T-cell (primary cell): ENCODE measurements at regions not wholly inside any gene's neighbourhood (a gene's known extent, or its start where the extent isn't known, plus 50 kb on each side); places are given as distances from the start of the nearest gene placed in this dataset.

ENCODE experiments used
- ATAC-seq, 4 experiments: fragments of 200-7000 bp in 3 of 4; fragments of 150-1000 bp in 1 of 4; cut with Tn5 transposase; replicated peaks in 1 of 4; 1 replicate in 3 of 4; 2 replicates in 1 of 4; pipeline ENCODE4 v1.10.0; 2021; ENCODE audit warnings: moderate library complexity in 3 of 4, mild to moderate bottlenecking in 2 of 4, moderate number of reproducible peaks in 1 of 4
- CTCF ChIA-PET, 2 donors: fragments of 300-600 bp; sonication (Branson Sonifier 250); formaldehyde crosslinking; loops; one replicate each; lab custom pipeline; 2022; ENCODE audit warnings: antibody characterized with exemption in 2 of 2; lab: Charles Lee
- POLR2A ChIA-PET, 2 donors: fragments of 300-600 bp; sonication (Branson Sonifier 250); formaldehyde crosslinking; loops; one replicate each; lab custom pipeline; 2022; ENCODE audit warnings: antibody characterized with exemption in 2 of 2; lab: Charles Lee
- DNase-seq, 35 experiments: peaks; one replicate each; pipeline versions ENCODE4 v3.0.0 to v3.0.0-alpha.2; 2013 to 2023
- H3K27ac ChIP-seq: one replicate; pipeline ENCODE4 v1.5.1; 2013; ENCODE audit warnings: low read length
- H3K27me3 ChIP-seq, 2 experiments: replicated peaks in 1 of 2; 1 replicate in 1 of 2; 2 replicates in 1 of 2; pipeline versions ENCODE4 v1.6.1 to v1.7.0; 2013; ENCODE audit warnings: low read length in 1 of 2, mixed read lengths in 1 of 2; ENCODE audit not compliant: control insufficient read depth in 2 of 2, insufficient read depth in 2 of 2; ENCODE audit errors: extremely low read depth in 1 of 2
- H3K36me3 ChIP-seq, 2 donors: 1 replicate in 1 of 2; 2 replicates in 1 of 2; pipeline versions ENCODE4 v1.6.1 to v1.7.0; 2013; ENCODE audit warnings: low read length in 1 of 2; ENCODE audit not compliant: control insufficient read depth in 2 of 2, insufficient read depth in 1 of 2; ENCODE audit errors: extremely low read depth in 1 of 2
- H3K4me1 ChIP-seq, 2 experiments: 1 replicate in 1 of 2; 2 replicates in 1 of 2; pipeline versions ENCODE4 v1.6.1 to v1.7.0; 2013; ENCODE audit warnings: low read length in 2 of 2, mixed read lengths in 1 of 2; ENCODE audit not compliant: insufficient read depth in 2 of 2, control insufficient read depth in 1 of 2; ENCODE audit errors: extremely low read depth in 1 of 2
- H3K4me3 ChIP-seq, 2 donors: 1 replicate in 1 of 2; 2 replicates in 1 of 2; pipeline versions ENCODE4 v1.5.1 to v1.7.0; 2013; ENCODE audit warnings: mild to moderate bottlenecking in 2 of 2, low read length in 1 of 2, moderate library complexity in 1 of 2; ENCODE audit not compliant: control insufficient read depth in 1 of 2; ENCODE audit errors: extremely low read depth in 1 of 2
- H3K9me3 ChIP-seq: 2 replicates; pipeline ENCODE4 v1.7.0; 2013
- H3K27ac Mint-ChIP-seq, 2 donors: one replicate each; pipeline ENCODE4 v1.8.0; 2020 to 2021; ENCODE audit warnings: mild to moderate bottlenecking in 2 of 2, mixed read lengths in 2 of 2
- H3K27me3 Mint-ChIP-seq, 2 donors: one replicate each; pipeline ENCODE4 v1.8.0; 2021 to 2022; ENCODE audit warnings: mixed read lengths in 2 of 2
- H3K36me3 Mint-ChIP-seq: one replicate; pipeline ENCODE4 v1.8.0; 2021; ENCODE audit warnings: mixed read lengths
- H3K4me1 Mint-ChIP-seq, 3 donors: one replicate each; pipeline ENCODE4 v1.8.0; 2020 to 2022; ENCODE audit warnings: mixed read lengths in 3 of 3, mild to moderate bottlenecking in 1 of 3
- H3K4me3 Mint-ChIP-seq, 3 donors: one replicate each; pipeline ENCODE4 v1.8.0; 2020 to 2022; ENCODE audit warnings: mild to moderate bottlenecking in 3 of 3, mixed read lengths in 3 of 3, moderate library complexity in 3 of 3
- H3K9me3 Mint-ChIP-seq, 3 donors: one replicate each; pipeline ENCODE4 v1.8.0; 2020 to 2022; ENCODE audit warnings: mixed read lengths in 3 of 3
- WGBS: methylation state at CpG from one replicate; pipeline ENCODE4 v1.1.5; 2013; ENCODE audit warnings: missing lambda C conversion rate; ENCODE audit not compliant: insufficient coverage; 5-methylcytosine and 5-hydroxymethylcytosine counted together

DNA sequence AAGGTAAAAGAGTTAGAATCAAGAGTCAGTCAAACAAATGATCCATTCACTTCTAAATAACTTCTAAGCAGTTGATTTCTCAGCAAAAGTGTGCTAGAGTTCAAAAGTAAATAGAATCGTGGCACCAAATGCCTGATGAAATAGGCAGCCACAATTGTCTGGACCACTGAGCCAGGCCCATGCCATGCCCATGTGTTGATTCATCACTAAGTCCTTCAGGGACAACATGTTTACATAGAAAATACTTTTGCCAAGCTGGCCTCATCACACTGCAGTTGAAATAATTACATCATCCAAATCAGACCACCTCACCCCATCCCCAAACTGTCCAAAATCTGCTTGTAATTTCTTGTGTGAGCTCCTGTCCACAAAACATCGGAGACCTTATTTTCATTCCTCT, 216.3 kb downstream of the IGSF11 start:
- CTCF ChIA-PET = interaction anchor here in 1 of 2 donors (0.6 to 1.1 kb wide), 3 partner anchors 9 to 76 kb away, joined by 3 read pairs; no protein-coding TSS in a partner anchor

GRCh38 chr3:118823626-118824025, 211.0 kb downstream of the IGSF11 start:
- Histone ChIP-seq H3K4me1 (no peaks in the 10 kb centered on the region), H3K36me3 (no peaks in the 10 kb centered on the region), H3K27me3 (peaks cover 0 to 5% of the 10 kb centered on the region in 2 experiments), H3K4me3 (no peak overlapping the region), H3K9me3 (no peaks in the 10 kb centered on the region), H3K27ac (no peak overlapping the region)
- ChIA-PET POLR2A (no interaction called here), CTCF (no interaction called here)
- peaks cover 10 to 19% of the 10 kb centered on the region in 2 donors for H3K27me3 Mint-ChIP-seq
- H3K36me3 Mint-ChIP-seq = no peaks in the 10 kb centered on the region
- 14% methylated on average over 1 of the region's 2 CpGs for WGBS
- no peaks in the 10 kb centered on the region for H3K9me3 Mint-ChIP-seq
- no peak overlapping the region for H3K4me3 Mint-ChIP-seq
- H3K27ac Mint-ChIP-seq = no peak overlapping the region
- DNase-seq (no peak), ATAC-seq (no peak)
- H3K4me1 Mint-ChIP-seq = no peaks in the 10 kb centered on the region

More for the DNA sequence above, 216.3 kb downstream of the IGSF11 start:
- DNase-seq (no peak), ATAC-seq (no peak)
- no peaks in the 10 kb centered on the region for H3K9me3 Mint-ChIP-seq
- Histone ChIP-seq H3K9me3 (no peaks in the 10 kb centered on the region), H3K4me1 (no peaks in the 10 kb centered on the region), H3K27me3 (no peaks in the 10 kb centered on the region), H3K4me3 (no peak overlapping the region), H3K27ac (no peak overlapping the region), H3K36me3 (no peaks in the 10 kb centered on the region)
- POLR2A ChIA-PET = no interaction called here
- peaks cover 10 to 16% of the 10 kb centered on the region in 2 donors for H3K27me3 Mint-ChIP-seq
- peaks cover 0 to 3% (median 2%) of the 10 kb centered on the region in 3 donors for H3K4me1 Mint-ChIP-seq
- no peaks in the 10 kb centered on the region for H3K36me3 Mint-ChIP-seq
- 92% methylated on average over 1 of the region's 2 CpGs for WGBS
- H3K27ac Mint-ChIP-seq = no peak overlapping the region
- no peak overlapping the region for H3K4me3 Mint-ChIP-seq

- Mint-ChIP-seq H3K36me3 (no peaks in the 10 kb centered on the region), H3K27ac (no peak overlapping the region), H3K9me3 (no peaks in the 10 kb centered on the region), H3K4me3 (no peak overlapping the region), H3K4me1 (no peaks in the 10 kb centered on the region), H3K27me3 (peaks cover 10 to 22% of the 10 kb centered on the region in 2 donors)
- H3K9me3 ChIP-seq = no peaks in the 10 kb centered on the region
- H3K27ac ChIP-seq = no peak overlapping the region
- ChIA-PET CTCF (interaction anchor here in 1 of 2 donors (0.6 to 1.4 kb wide), 2 partner anchors 11 to 981 kb away, joined by 3 read pairs; no protein-coding TSS in a partner anchor), POLR2A (no interaction called here)
- no CpG with 5 or more reads among the region's 3 CpGs for WGBS
- ATAC-seq (no peak), DNase-seq (no peak)
- no peaks in the 10 kb centered on the region for H3K4me1 ChIP-seq
- peaks cover 0 to 5% of the 10 kb centered on the region in 2 experiments for H3K27me3 ChIP-seq
- H3K4me3 ChIP-seq = no peak overlapping the region
- no peaks in the 10 kb centered on the region for H3K36me3 ChIP-seq
Observed at GRCh38 chr3:118827446-118827845, 207.2 kb downstream of the IGSF11 start.

GRCh38 chr3:118828351-118828750, 206.3 kb downstream of the IGSF11 start:
- H3K9me3 Mint-ChIP-seq = no peaks in the 10 kb centered on the region
- 75% methylated on average over 3 of the region's 4 CpGs for whole genome bisulfite sequencing
- POLR2A ChIA-PET = no interaction called here

GRCh38 chr3:118833075-118833474, 201.6 kb downstream of the IGSF11 start:
- ATAC-seq (no peak), DNase-seq (no peak)
- POLR2A ChIA-PET = no interaction called here
- H3K4me3 Mint-ChIP-seq = no peak overlapping the region
- CTCF ChIA-PET = no interaction called here
- no peaks in the 10 kb centered on the region for H3K36me3 Mint-ChIP-seq
- peaks cover 0 to 6% (median under 1%) of the 10 kb centered on the region in 3 donors for H3K9me3 Mint-ChIP-seq
- H3K27me3 Mint-ChIP-seq = peaks cover 17 to 18% of the 10 kb centered on the region in 2 donors
- no peaks in the 10 kb centered on the region for H3K36me3 ChIP-seq
- no peaks in the 10 kb centered on the region for H3K9me3 ChIP-seq
- H3K4me1 Mint-ChIP-seq = no peaks in the 10 kb centered on the region
- no peak overlapping the region for H3K27ac ChIP-seq
- H3K4me3 ChIP-seq = no peak overlapping the region
- H3K27me3 ChIP-seq = no peaks in the 10 kb centered on the region
- H3K4me1 ChIP-seq = no peaks in the 10 kb centered on the region
- 44% methylated on average over 3 of the region's 6 CpGs for whole genome bisulfite sequencing
- H3K27ac Mint-ChIP-seq = no peak overlapping the region

More at GRCh38 chr3:118828351-118828750, 206.3 kb downstream of the IGSF11 start:
- H3K27ac ChIP-seq = no peak overlapping the region
- H3K36me3 Mint-ChIP-seq = no peaks in the 10 kb centered on the region
- H3K4me1 Mint-ChIP-seq = no peaks in the 10 kb centered on the region
- no peak overlapping the region for H3K4me3 Mint-ChIP-seq
- no peaks in the 10 kb centered on the region for H3K36me3 ChIP-seq
- no peaks in the 10 kb centered on the region for H3K9me3 ChIP-seq
- peaks cover 13 to 24% of the 10 kb centered on the region in 2 donors for H3K27me3 Mint-ChIP-seq
- H3K4me1 ChIP-seq = no peaks in the 10 kb centered on the region
- no peak for DNase-seq
- no peak for ATAC-seq
- no peak overlapping the region for H3K4me3 ChIP-seq
- H3K27me3 ChIP-seq = peaks cover 0 to 5% of the 10 kb centered on the region in 2 experiments
- H3K27ac Mint-ChIP-seq = no peak overlapping the region
- CTCF ChIA-PET = interaction anchor here in 1 of 2 donors (1.4 kb wide), 1 partner anchor 12 kb away, joined by 3 read pairs; no protein-coding TSS in a partner anchor

DNA sequence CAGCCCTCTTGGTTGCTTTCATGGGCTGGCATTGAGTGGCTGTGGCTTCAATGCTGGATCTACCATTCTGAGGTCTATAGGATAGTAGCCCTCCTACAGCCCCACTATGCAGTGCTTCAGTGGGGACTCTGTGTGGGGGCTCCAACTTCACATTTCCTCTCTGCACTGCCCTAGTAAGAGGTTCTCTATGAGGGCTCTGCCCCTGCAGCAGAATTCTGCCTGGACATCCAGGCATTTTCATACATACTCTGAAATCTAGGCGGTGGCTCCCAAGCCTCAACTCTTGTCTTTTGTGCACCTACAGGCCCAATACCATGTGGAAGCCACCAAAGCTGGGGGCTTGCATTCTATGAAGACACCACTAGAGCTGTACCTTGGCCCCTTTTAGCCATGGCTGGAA, 195.8 kb downstream of the IGSF11 start:
- CTCF ChIA-PET = no interaction called here
- H3K36me3 ChIP-seq = no peaks in the 10 kb centered on the region
- DNase-seq = no peak
- no peaks in the 10 kb centered on the region for H3K9me3 ChIP-seq
- no peak for ATAC-seq
- H3K4me3 ChIP-seq = no peak overlapping the region
- WGBS = 88% methylated on average over 1 of the region's 1 CpG
- no peak overlapping the region for H3K27ac ChIP-seq
- no peaks in the 10 kb centered on the region for H3K4me1 Mint-ChIP-seq
- no peak overlapping the region for H3K27ac Mint-ChIP-seq
- H3K4me1 ChIP-seq = no peaks in the 10 kb centered on the region
- POLR2A ChIA-PET = no interaction called here
- peaks cover 3% of the 10 kb centered on the region for H3K36me3 Mint-ChIP-seq
- no peak overlapping the region for H3K4me3 Mint-ChIP-seq
- H3K9me3 Mint-ChIP-seq = peaks cover 15 to 39% (median 27%) of the 10 kb centered on the region in 3 donors
- H3K27me3 ChIP-seq = peaks cover 0 to 4% of the 10 kb centered on the region in 2 experiments
- peaks cover 9 to 11% of the 10 kb centered on the region in 2 donors for H3K27me3 Mint-ChIP-seq
